Heart left ventricle (tissue), 16 donors: ENCODE measurements at regions not wholly inside any gene's neighbourhood (a gene's known extent, or its start where the extent isn't known, plus 50 kb on each side); places are given as distances from the start of the nearest gene placed in this dataset.

Experiments used
- ATAC-seq, 4 donors: fragments of 200-7000 bp; cut with Tn5 transposase; one replicate each; pipeline ENCODE4 v1.9.1; 2020 to 2022; ENCODE audit warnings: moderate library complexity in 4 of 4, mild to moderate bottlenecking in 3 of 4, moderate number of reproducible peaks in 1 of 4
- DNase-seq, 5 donors: peaks; one replicate each; pipeline ENCODE4 v3.0.0-alpha.2; 2020
- H3K27ac ChIP-seq, 12 donors: fragments of 200-600 bp; sonication (generic) in 4 of 12; one replicate each; pipeline versions ENCODE4 v1.5.0 to v1.8.0; 2016 to 2022; ENCODE audit warnings: mild to moderate bottlenecking in 2 of 12
- H3K27me3 ChIP-seq, 9 donors: fragments of 200-600 bp; sonication (generic) in 2 of 9; one replicate each; pipeline versions ENCODE4 v1.5.1 to v1.8.0; 2016 to 2022; ENCODE audit warnings: mild to moderate bottlenecking in 3 of 9
- H3K36me3 ChIP-seq, 9 donors: fragments of 200-600 bp; sonication (generic) in 2 of 9; one replicate each; pipeline versions ENCODE4 v1.5.0 to v1.8.0; 2018 to 2022; ENCODE audit warnings: mild to moderate bottlenecking in 2 of 9
- H3K4me1 ChIP-seq, 12 donors: fragments of 200-600 bp; sonication (generic) in 4 of 12; one replicate each; pipeline versions ENCODE4 v1.5.0 to v1.8.0; 2016 to 2022; ENCODE audit warnings: mild to moderate bottlenecking in 3 of 12
- H3K4me3 ChIP-seq, 12 donors: fragments of 200-600 bp; sonication (generic) in 4 of 12; one replicate each; pipeline versions ENCODE4 v1.5.0 to v1.8.0; 2017 to 2022; ENCODE audit warnings: mild to moderate bottlenecking in 9 of 12, moderate library complexity in 4 of 12
- H3K9me3 ChIP-seq, 12 donors: fragments of 200-600 bp; sonication (generic) in 4 of 12; one replicate each; pipeline versions ENCODE4 v1.5.0 to v1.8.0; 2016 to 2022; ENCODE audit warnings: mild to moderate bottlenecking in 1 of 12
- POLR2A ChIP-seq, 2 donors: fragments of 450-650 bp; IDR thresholded peaks; one replicate each; pipeline ENCODE4 v1.6.1; 2017; ENCODE audit warnings: antibody characterized with exemption in 2 of 2, mild to moderate bottlenecking in 2 of 2, moderate library complexity in 2 of 2
- WGBS, 4 donors: extraction: QIAGEN DNeasy Blood & Tissue Kit in 2 of 4; methylation state at CpG; one replicate each; pipeline versions ENCODE4 v1.1.5 to v1.1.7; 2013 to 2018; 5-methylcytosine and 5-hydroxymethylcytosine counted together
- intact Hi-C, 10 donors: fragments of 100-400 bp; cut with DNase I; formaldehyde crosslinking; loops; one replicate each; pipeline versions ENCODE4 v1.11.1 to v1.14.2; 2022
- TF ChIP-seq, protein P1 (sequence below), 12 donors: fragments of 200-600 bp; sonication (generic) in 4 of 12; IDR thresholded peaks; one replicate each; pipeline versions ENCODE4 v1.5.0 to v1.8.0; 2018 to 2022; ENCODE audit warnings: antibody characterized with exemption in 12 of 12, mild to moderate bottlenecking in 5 of 12
- donor health status: ischemic (EF 13 %, LVEDD 7.1; RV severe dilation, severe dysfunction).
- donor health status: healthy with polysubstance abuse.
- donor health status: DM: no; HTN: yes; CAD: no.
- donor health status: DM: no; HTN: no; CAD: no.
- donor health status: ischemic (EF 25% LVEDD 6.9; RV normal size, moderate dysfunction).
- donor health status: ischemic (EF 25% LVEDD 5.7; RV mildly dilated, moderate dysfunction).
- donor health status: healthy.
- donor health status: DM: yes; HTN: yes; CAD: no.
- donor health status: ischemic (EF 35%, LVEDD 5.7; RV mildly dilated, moderate dysfunction).
- donor health status: nonischemic (EF 11% LVEDD 7.7; RV severe dilation, severe dysfunction).
- donor health status: DM: yes; HTN: yes; CAD: no.
- donor health status: PGD.
- donor health status: ischemic (EF 29% LVEDD 5.4; RV normal size, mild dysfunction).
- donor health status: nonischemic (EF 23%, LVEDD 6.1; RV moderate dilation, normal function).

DNA sequence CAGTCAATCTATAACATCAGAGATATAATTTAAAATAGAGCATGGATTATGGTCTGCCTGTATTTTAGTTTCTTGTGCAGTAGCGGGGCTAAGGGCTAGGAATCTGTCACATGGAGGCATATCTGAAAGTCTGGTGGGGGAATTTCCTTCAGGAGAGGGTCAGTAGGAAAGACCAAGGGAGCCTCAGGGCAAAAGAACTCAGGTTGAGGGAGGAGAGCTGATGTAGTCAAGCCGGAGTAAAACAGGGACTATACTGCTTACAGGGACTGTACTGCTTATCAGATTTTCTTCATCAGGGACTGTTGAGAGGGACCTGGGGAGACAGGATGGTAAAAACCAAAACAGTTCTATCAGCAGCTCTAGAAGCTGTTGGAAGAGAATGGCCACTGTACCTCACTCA, 82.0 kb upstream of the CPM start:
- Histone ChIP-seq H3K9me3 (peaks cover 0 to 4% (median 0%) of the 10 kb centered on the region in 12 donors), H3K4me1 (no peaks in the 10 kb centered on the region), H3K27me3 (peaks cover 0 to under 1% (median 0%) of the 10 kb centered on the region in 9 donors), H3K27ac (no peak overlapping the region), H3K4me3 (no peak overlapping the region), H3K36me3 (no peaks in the 10 kb centered on the region)
- intact Hi-C loops: no loop called here
- ATAC-seq (no peak), DNase-seq (no peak)
- TF ChIP-seq, protein P1, sequence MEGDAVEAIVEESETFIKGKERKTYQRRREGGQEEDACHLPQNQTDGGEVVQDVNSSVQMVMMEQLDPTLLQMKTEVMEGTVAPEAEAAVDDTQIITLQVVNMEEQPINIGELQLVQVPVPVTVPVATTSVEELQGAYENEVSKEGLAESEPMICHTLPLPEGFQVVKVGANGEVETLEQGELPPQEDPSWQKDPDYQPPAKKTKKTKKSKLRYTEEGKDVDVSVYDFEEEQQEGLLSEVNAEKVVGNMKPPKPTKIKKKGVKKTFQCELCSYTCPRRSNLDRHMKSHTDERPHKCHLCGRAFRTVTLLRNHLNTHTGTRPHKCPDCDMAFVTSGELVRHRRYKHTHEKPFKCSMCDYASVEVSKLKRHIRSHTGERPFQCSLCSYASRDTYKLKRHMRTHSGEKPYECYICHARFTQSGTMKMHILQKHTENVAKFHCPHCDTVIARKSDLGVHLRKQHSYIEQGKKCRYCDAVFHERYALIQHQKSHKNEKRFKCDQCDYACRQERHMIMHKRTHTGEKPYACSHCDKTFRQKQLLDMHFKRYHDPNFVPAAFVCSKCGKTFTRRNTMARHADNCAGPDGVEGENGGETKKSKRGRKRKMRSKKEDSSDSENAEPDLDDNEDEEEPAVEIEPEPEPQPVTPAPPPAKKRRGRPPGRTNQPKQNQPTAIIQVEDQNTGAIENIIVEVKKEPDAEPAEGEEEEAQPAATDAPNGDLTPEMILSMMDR (IDR thresholded peaks at IDR 0.05): no peak
- no peak for TF ChIP-seq POLR2A (IDR thresholded peaks at IDR 0.05)
- 78 to 86% (median 80%) methylated on average over 2 of the region's 2 CpGs for WGBS, 4 donors

DNA sequence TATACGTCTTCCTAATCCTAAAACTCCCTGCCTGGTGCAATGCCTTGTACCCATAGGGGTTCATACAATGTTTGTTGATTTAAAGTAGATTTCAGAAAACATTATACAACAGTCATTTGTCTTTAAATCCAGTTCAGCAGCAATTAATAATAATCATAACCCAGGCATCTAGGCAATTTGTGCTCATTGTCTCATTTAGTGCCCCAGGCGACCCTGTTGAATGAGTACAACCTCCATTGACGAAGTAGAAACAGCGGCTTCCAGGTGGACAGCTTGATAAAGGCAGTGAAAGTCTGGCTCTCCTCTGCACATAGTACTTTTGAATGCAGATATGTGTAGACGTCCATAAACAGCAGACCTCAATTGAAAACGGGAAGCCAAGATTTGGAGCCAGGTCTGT, 82.9 kb upstream of the CPM start:
- no peak overlapping the region for H3K4me3 ChIP-seq
- TF ChIP-seq, protein P1 (IDR thresholded peaks at IDR 0.05): no peak
- TF ChIP-seq POLR2A (IDR thresholded peaks at IDR 0.05): no peak
- peaks cover 0 to 5% (median 0%) of the 10 kb centered on the region in 9 donors for H3K27me3 ChIP-seq
- no peaks in the 10 kb centered on the region for H3K4me1 ChIP-seq
- intact Hi-C loops: no loop called here
- ATAC-seq: no peak
- H3K27ac ChIP-seq: no peak overlapping the region
- 59 to 65% (median 63%) methylated on average over 6 of the region's 6 CpGs for WGBS, 4 donors
- no peak for DNase-seq
- peaks cover 0 to 6% (median 0%) of the 10 kb centered on the region in 12 donors for H3K9me3 ChIP-seq
- H3K36me3 ChIP-seq: no peaks in the 10 kb centered on the region

- no peaks in the 10 kb centered on the region for H3K36me3 ChIP-seq
- intact Hi-C loops: no loop called here
- no peaks in the 10 kb centered on the region for H3K4me1 ChIP-seq
- ATAC-seq (no peak), DNase-seq (no peak)
- H3K4me3 ChIP-seq: no peak overlapping the region
- peaks cover 0 to 6% (median 0%) of the 10 kb centered on the region in 12 donors for H3K9me3 ChIP-seq
- H3K27me3 ChIP-seq: peaks cover 0 to 5% (median 0%) of the 10 kb centered on the region in 9 donors
- no peak for TF ChIP-seq POLR2A (IDR thresholded peaks at IDR 0.05)
- TF ChIP-seq, protein P1 (IDR thresholded peaks at IDR 0.05): no peak
- no peak overlapping the region for H3K27ac ChIP-seq
Measured at GRCh38 chr12:69019082-69019481, 86.1 kb upstream of the CPM start.

DNA sequence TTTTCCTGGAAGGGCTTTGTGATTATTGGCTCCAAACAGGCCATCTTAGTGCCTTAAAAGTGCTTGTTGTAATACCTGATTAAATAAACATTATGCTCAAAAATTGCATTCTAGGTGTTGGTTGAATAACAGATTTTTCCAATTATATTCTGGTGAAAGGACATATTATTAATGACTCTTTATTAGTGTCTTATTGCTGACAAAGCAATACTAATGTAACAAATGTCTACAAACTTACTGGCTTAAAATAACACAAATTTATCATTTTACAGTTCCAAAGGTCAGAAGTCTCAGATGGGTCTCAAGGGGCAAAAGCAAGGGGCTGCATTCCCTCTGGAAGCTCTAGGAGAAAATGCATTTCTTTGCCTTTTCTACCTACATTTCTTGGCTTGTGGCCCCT, 86.9 kb upstream of the CPM start:
- Histone ChIP-seq H3K27ac (no peak overlapping the region), H3K9me3 (peaks cover 0 to 6% (median 0%) of the 10 kb centered on the region in 12 donors), H3K4me3 (no peak overlapping the region), H3K36me3 (no peaks in the 10 kb centered on the region), H3K27me3 (peaks cover 0 to 5% (median 0%) of the 10 kb centered on the region in 9 donors), H3K4me1 (no peaks in the 10 kb centered on the region)
- intact Hi-C loops: no loop called here
- ATAC-seq (no peak), DNase-seq (no peak)
- TF ChIP-seq, protein P1 (IDR thresholded peaks at IDR 0.05): no peak
